ENCODE measurements at regions not wholly inside any gene's neighbourhood (a gene's known extent, or its start where the extent isn't known, plus 50 kb on each side); places are given as distances from the start of the nearest gene placed in this dataset.
"Not testable (repeated sequence)": the region's sequence is repeated elsewhere in the genome, so short reads cannot be mapped to it uniquely, and the experiment has no call there.

DNA sequence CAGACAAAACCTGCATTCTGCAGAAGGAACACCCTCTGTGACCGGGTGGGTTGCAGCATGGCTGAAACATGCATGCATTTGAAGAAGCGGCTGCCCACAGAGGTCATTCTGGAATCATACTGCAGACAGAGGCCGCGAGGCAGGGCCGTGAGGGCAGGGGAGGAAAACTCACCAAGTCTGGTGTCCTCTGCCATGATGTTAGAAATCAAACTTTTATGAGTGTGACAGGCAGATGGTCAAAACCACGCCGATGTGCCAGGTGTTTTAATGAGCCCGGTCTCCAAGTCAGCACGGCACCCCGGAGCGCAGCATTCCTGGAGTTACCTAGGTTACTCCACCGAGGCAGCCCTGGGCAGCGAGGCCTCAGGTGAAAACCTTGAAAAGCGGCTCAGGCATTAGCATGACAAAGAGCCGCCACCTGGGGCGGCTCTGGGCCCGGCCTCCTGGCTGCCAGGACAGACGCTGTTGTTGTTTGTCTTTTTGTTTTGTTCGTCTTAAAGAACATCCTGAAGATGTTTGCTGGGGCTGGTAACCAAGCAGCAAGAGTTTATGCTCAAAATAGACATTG is 255.6 kb downstream of the ERMARD start:
- no peak for DNase-seq

DNA sequence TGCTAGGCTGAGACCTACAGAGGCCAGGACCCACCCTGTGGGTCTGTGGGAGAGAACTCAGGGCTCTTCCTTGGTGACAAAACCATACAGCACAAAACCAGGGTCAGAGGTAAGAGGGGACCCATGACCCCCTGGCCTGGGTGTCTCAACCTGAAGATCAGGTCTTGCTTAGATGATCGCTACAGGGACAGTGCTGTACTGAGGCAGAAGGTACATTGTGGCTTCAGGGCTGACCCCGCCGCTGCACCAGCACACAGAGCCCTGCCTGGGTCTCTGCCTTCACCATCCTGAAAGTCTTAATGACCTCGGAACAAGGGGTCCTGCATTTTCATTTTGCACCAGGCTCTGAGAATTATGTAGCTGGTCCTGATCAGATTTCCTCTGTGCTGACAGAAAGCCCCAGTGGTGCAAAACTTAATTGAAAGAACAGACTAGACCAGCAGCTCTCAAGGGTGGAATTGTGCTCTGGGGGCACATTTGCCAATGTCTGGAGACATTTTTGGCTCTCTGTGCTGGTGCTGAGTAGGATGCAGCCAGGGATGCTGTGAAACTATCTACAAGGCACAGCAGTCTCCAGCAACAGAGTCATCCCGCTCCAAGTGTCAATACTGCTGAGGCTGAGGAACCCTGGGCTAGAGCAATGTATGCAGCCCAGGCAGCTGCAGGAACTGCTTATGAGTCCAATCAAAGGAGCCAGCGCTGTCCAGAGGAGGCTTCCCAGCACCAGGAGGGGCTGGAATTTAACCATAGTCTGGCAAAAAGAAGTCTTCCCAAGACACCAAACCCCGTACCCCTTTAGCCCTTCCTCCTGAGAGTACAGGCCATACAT is 254.9 kb downstream of the ERMARD start:
- DNase-seq: no peak

- DNase-seq: no peak
Measured at GRCh38 chr6:170005665-170006064, 254.2 kb downstream of the ERMARD start.

GRCh38 chr6:170004585-170005210 is 253.3 kb downstream of the ERMARD start:
- DNase-seq: no peak

GRCh38 chr6:170003451-170004160 is 252.2 kb downstream of the ERMARD start:
- no peak for DNase-seq

GRCh38 chr6:170003027-170003426 is 251.6 kb downstream of the ERMARD start:
- DNase-seq: no peak

- not testable (repeated sequence) for DNase-seq
Measured at GRCh38 chr6:170001782-170002181, 250.4 kb downstream of the ERMARD start.

DNA sequence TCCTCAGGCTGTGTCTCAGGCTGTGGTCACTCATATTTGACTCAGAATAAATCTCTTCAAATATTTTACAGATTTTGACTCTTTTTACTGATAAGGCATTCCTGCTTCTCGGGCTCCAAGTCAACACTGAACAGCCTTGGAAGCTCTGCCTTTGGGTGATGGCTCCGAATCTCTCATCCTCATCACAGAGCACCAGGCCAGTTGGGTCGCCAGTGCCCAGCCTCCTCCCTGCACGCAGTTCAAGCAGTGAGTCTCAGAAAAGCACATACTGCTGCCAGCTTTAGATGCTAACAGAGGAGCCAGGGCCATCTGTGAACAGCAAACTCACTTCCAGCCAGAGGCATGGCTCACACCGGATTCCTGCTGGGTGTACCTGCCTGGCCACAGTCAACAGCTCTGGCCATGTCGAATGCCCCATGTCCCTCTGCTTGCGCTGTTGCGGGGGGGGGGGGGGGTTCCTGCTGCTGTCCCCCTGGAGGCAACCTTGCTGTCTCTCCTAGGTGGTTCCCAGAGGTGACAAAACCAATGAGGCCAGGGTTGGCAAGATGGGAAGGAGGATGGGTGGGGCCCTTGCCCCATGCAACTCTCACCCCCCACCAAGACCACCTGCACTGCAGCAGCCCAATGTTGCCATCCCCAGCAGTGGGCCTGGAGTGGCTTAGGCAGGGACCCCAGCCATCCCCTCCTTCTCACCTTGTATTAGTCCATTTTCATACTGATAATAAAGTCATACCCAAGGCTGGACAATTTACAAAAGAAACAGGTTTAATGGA is 248.8 kb downstream of the ERMARD start:
- no peak for DNase-seq

- DNase-seq: no peak
Measured at GRCh38 chr6:169999367-169999766, 247.9 kb downstream of the ERMARD start.

DNA sequence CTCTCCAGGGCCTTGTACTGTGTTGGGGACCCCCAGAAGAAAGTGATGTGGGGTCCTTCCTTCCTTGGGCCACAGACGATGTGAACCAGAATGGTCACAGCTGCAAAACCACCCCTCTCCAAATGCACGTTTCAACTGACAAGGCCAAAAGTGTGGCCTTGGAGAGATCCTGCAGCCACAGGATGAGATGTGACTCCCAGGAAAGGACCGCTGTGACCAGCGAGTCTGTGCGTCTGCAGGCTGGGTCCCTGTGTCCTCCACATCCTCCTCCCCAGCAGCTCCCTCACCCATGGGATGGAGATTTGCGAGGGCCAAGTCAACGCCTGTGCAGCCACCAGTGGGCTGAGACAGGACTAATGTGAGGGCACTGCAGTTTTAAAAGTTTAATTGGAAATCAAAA is 247.0 kb downstream of the ERMARD start:
- DNase-seq: no peak

- no peak for DNase-seq
Measured at GRCh38 chr6:169997930-169998218, 246.5 kb downstream of the ERMARD start.

DNA sequence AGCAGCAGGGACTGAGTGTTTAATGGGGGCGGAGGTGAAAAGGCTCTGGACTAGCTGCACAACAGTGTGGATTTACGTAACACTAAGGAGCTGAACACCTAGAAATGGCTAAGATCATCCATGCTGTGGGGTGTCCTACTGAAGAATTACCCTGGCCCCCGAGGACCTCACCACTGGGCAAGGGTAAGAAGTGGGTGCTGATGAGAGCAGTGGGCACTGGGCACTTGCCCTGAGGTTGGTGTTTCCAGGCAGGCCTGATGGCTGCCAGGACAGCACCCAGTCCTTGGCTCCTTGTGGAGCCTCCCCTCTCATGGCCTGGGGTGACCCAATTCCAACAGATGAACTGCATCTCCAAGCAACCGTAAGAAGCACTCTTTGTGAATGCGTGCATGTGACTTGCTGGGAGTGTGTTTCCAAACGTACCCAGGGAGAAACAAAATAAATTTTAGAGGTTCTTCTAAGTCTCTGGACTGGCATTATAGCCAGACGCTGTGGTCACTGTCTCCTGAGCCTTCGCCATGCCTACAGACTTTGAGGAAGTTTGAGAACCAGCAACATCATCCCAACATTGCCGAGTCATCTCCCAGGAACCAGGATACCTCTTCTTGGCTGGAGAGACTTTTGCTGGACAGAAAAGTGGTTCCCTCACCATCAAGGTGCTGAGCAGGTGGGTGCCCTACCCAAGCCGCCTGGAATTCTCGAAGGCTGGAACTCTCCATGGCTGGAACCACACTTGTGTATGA is 245.9 kb downstream of the ERMARD start:
- DNase-seq: no peak

- no peak for DNase-seq
Measured at GRCh38 chr6:169996378-169997051, 245.1 kb downstream of the ERMARD start.

DNA sequence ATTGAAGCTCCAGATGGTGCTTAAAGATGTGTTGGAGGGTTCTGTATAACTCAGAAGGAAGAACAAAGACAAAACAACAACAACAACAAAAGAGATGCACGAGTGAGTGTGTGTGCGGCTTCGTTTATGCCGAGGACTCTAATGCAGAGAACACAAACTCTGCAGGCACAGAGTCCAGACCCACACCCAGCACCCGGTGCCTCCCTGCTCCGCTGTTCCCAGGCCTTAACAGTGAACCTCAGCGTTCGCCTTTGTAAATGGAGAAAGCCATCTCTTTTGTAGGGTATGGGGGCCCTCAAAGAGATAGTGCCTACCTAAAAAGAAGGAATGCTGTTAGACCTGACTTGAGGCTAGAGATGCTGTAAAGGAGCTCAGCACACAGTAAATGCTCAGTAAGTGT is 243.3 kb downstream of the ERMARD start:
- DNase-seq: no peak

GRCh38 chr6:169993861-169994481 is 242.5 kb downstream of the ERMARD start:
- DNase-seq: no peak

DNA sequence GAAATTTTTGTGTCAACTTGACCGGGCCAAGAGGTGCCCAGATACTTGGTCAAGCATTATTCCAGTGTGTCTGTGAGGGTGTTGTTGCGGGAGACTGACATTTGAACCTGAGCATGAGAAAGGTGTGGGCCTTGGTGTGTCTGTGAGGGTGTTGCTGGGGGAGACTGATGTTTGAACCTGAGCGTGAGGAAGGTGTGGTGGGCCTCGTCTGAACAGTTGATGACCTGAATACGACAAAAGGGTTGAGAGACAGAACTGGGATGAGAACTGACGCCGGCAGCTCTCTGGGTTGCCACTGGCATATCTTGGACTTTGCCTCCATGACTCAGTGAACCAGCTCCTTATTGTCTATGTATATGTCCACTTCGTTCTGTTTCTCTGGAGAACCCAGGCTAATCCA is 240.5 kb downstream of the ERMARD start:
- no peak for DNase-seq

- no peak for DNase-seq
Measured at GRCh38 chr6:169991031-169991390, 239.6 kb downstream of the ERMARD start.

DNA sequence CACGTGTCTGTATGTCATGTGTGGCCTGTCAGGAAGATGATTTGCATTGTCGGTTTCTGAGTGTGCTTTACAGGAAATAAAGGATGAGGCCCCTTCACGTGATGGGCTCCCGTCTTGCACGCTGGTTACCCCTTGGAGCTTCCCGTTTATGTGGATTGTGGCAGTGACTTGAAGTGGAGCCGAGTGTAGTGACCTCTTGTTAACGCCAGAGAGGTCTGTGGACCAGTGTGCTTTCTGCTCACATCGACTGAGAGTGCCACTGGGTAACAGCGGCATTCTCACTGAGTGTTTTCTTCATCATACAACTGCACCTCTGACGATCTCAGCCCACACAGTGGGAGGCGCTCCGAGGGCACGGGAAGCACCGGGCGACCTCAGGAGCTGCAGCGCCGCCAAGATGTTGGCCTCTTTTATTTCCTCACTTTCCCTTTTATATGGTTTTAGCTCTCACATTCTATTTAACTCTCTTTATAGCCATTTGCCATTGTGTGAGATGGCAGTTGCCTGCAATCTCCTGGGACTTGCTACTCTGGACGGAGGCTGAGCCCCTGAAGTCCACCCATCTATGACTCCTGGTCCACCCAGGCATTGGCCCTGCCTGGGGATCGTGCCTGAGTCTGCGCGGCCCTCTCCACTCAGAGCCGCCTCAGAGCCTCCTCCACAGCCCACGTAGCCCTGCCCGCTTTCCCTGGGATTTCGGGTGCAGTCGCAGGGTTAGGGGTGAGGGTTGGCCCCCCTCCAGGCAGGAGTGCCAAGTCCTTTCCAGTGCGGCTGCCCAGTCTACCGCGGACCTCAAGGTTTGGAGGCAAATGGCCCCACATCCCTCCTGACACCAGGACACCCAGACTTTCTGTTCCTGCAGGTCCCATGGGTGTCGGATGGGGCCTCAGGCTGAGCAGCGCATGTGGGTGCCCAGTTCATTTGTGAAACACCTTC is 238.9 kb downstream of the ERMARD start:
- no peak for DNase-seq

- no peak for DNase-seq
Measured at GRCh38 chr6:169989594-169989993, 238.2 kb downstream of the ERMARD start.

All from fibroblast of upper back skin (primary cell).